ENCODE measurements at regions not wholly inside any gene's neighbourhood (a gene's known extent, or its start where the extent isn't known, plus 50 kb on each side); places are given as distances from the start of the nearest gene placed in this dataset.
"Not testable (repeated sequence)": the region's sequence is repeated elsewhere in the genome, so short reads cannot be mapped to it uniquely, and the experiment has no call there.

DNA sequence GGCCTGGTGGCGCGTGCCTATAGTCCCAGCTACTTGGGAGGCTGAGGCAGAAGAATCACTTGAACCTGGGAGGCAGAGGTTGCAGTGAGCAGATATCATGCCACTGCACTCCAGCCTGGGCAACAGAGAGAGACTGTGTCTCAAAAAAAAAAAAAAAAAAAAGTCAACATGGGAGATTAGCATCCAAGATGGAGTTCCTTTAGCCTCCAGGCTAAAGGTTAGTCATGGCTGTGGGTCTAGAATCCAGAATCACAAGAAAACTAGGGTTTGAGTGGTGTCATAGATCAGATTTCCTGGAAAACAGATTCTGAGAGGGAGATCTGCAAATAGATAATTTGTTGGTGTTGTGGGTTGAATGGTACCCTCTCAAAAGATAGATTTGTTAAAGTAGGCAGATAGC lies 117.2 kb downstream of the CD24 start:
- POLR2A ChIA-PET: interaction anchor here (0.6 to 2.1 kb wide), 2 partner anchors 40 to 62 kb away, joined by 3 to 4 read pairs; no protein-coding TSS in a partner anchor
- TF ChIP-seq, protein P1, sequence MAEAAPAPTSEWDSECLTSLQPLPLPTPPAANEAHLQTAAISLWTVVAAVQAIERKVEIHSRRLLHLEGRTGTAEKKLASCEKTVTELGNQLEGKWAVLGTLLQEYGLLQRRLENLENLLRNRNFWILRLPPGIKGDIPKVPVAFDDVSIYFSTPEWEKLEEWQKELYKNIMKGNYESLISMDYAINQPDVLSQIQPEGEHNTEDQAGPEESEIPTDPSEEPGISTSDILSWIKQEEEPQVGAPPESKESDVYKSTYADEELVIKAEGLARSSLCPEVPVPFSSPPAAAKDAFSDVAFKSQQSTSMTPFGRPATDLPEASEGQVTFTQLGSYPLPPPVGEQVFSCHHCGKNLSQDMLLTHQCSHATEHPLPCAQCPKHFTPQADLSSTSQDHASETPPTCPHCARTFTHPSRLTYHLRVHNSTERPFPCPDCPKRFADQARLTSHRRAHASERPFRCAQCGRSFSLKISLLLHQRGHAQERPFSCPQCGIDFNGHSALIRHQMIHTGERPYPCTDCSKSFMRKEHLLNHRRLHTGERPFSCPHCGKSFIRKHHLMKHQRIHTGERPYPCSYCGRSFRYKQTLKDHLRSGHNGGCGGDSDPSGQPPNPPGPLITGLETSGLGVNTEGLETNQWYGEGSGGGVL (CRISPR knock-in tag; IDR thresholded peaks at IDR 0.05): 0 out of 2 replicates have a peak, but pooled peaks have one; percentile 58
- TF ChIP-seq KLF13 (tag; IDR thresholded peaks at IDR 0.05; ENCODE audit: borderline replicate concordance, low read depth): 0 out of 2 replicates have a peak, but pooled peaks have one; percentile 16
- TF ChIP-seq, protein P2, sequence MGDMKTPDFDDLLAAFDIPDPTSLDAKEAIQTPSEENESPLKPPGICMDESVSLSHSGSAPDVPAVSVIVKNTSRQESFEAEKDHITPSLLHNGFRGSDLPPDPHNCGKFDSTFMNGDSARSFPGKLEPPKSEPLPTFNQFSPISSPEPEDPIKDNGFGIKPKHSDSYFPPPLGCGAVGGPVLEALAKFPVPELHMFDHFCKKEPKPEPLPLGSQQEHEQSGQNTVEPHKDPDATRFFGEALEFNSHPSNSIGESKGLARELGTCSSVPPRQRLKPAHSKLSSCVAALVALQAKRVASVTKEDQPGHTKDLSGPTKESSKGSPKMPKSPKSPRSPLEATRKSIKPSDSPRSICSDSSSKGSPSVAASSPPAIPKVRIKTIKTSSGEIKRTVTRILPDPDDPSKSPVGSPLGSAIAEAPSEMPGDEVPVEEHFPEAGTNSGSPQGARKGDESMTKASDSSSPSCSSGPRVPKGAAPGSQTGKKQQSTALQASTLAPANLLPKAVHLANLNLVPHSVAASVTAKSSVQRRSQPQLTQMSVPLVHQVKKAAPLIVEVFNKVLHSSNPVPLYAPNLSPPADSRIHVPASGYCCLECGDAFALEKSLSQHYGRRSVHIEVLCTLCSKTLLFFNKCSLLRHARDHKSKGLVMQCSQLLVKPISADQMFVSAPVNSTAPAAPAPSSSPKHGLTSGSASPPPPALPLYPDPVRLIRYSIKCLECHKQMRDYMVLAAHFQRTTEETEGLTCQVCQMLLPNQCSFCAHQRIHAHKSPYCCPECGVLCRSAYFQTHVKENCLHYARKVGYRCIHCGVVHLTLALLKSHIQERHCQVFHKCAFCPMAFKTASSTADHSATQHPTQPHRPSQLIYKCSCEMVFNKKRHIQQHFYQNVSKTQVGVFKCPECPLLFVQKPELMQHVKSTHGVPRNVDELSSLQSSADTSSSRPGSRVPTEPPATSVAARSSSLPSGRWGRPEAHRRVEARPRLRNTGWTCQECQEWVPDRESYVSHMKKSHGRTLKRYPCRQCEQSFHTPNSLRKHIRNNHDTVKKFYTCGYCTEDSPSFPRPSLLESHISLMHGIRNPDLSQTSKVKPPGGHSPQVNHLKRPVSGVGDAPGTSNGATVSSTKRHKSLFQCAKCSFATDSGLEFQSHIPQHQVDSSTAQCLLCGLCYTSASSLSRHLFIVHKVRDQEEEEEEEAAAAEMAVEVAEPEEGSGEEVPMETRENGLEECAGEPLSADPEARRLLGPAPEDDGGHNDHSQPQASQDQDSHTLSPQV (IDR thresholded peaks at IDR 0.05): peak; percentile 92
- peak; percentile 26; the same call in 1 of the 2 replicates for TF ChIP-seq ZNF644 (tag; IDR thresholded peaks at IDR 0.05; ENCODE audit: low read depth)
- peak; percentile 51; the same call in 1 of the 2 replicates for TF ChIP-seq TCFL5 (CRISPR knock-in tag; conservative IDR thresholded peaks at IDR 0.05)
- TF ChIP-seq ETS2 (tag; IDR thresholded peaks at IDR 0.05; ENCODE audit: borderline replicate concordance, poor library complexity, severe bottlenecking): peak; percentile 63
- TF ChIP-seq SMAD4 (CRISPR knock-in tag; conservative IDR thresholded peaks at IDR 0.05): peak; percentile 96
- TF ChIP-seq KLF6 (CRISPR knock-in tag; IDR thresholded peaks at IDR 0.05; ENCODE audit: borderline replicate concordance): peak; percentile 93
- TF ChIP-seq, protein P3, sequence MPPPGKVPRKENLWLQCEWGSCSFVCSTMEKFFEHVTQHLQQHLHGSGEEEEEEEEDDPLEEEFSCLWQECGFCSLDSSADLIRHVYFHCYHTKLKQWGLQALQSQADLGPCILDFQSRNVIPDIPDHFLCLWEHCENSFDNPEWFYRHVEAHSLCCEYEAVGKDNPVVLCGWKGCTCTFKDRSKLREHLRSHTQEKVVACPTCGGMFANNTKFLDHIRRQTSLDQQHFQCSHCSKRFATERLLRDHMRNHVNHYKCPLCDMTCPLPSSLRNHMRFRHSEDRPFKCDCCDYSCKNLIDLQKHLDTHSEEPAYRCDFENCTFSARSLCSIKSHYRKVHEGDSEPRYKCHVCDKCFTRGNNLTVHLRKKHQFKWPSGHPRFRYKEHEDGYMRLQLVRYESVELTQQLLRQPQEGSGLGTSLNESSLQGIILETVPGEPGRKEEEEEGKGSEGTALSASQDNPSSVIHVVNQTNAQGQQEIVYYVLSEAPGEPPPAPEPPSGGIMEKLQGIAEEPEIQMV (tag; conservative IDR thresholded peaks at IDR 0.05; ENCODE audit: low read depth): peak; percentile 78
- peak; percentile 66; the same call in 1 of the 2 replicates for TF ChIP-seq PPARD (CRISPR knock-in tag; IDR thresholded peaks at IDR 0.05)
- TF ChIP-seq, protein P4, sequence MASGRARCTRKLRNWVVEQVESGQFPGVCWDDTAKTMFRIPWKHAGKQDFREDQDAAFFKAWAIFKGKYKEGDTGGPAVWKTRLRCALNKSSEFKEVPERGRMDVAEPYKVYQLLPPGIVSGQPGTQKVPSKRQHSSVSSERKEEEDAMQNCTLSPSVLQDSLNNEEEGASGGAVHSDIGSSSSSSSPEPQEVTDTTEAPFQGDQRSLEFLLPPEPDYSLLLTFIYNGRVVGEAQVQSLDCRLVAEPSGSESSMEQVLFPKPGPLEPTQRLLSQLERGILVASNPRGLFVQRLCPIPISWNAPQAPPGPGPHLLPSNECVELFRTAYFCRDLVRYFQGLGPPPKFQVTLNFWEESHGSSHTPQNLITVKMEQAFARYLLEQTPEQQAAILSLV (tag; IDR thresholded peaks at IDR 0.05): peak; percentile 53; the same call in 1 of the 2 replicates
- TF ChIP-seq GTF2A2 (tag; IDR thresholded peaks at IDR 0.05): peak; percentile 77
- peak; percentile 77 for TF ChIP-seq TAF7 (tag; IDR thresholded peaks at IDR 0.05)

More for the DNA sequence above, 117.2 kb downstream of the CD24 start:
- H3K27me3 ChIP-seq (ENCODE audit: control insufficient read depth in 2 of 2, insufficient read depth in 2 of 2, low read length in 2 of 2); DNase-seq (ENCODE audit: extremely low read depth in 1 of 4, low spot score in 3 of 4); BruUV-seq (replicated peaks); H3K9ac ChIP-seq (ENCODE audit: insufficient read depth in 1 of 2, low read depth in 2 of 2, low read length in 2 of 2); H3K4me3 ChIP-seq; CTCF ChIA-PET (ENCODE audit: low intra/inter-chr PET ratio); in situ Hi-C loops (cut with MboI); H3K36me3 ChIP-seq (ENCODE audit: control insufficient read depth, insufficient read depth, low read length); FAIRE-seq; H3K9me1 ChIP-seq (ENCODE audit: control insufficient read depth, insufficient read depth, low read length); H3K4me2 ChIP-seq (ENCODE audit: insufficient read depth, low read length); H3K79me2 ChIP-seq (ENCODE audit: control insufficient read depth, insufficient read depth, low read length); ATAC-seq; H4K20me1 ChIP-seq (replicated peaks; ENCODE audit: control insufficient read depth, insufficient read depth, low read length): not testable (repeated sequence)
- intact Hi-C loops (cut with micrococcal nuclease): loop anchor here (10.0 kb wide), 1 partner anchor 103 kb away; no protein-coding TSS in a partner anchor
- H3K9me3 ChIP-seq (replicated peaks; ENCODE audit: control insufficient read depth, insufficient read depth, low read depth, low read length): peaks cover 24% of the 10 kb centered on the region
- H2AFZ ChIP-seq (ENCODE audit: low read depth, low read length): peak overlapping the region; percentile 73
- H3K4me1 ChIP-seq (replicated peaks in 1 of 2; ENCODE audit: control insufficient read depth in 2 of 2, insufficient read depth in 2 of 2, low read length in 2 of 2): peaks cover 0 to 30% of the 10 kb centered on the region in 2 experiments; a peak in 4 of 5 replicates
- peak overlapping the region; percentile 80; the same call in 1 of the 3 replicates for H3K27ac ChIP-seq (ENCODE audit: extremely low read depth, low read depth, low read length)
- WGBS (ENCODE audit: insufficient coverage, low coverage, missing lambda C conversion rate): no CpG with 5 or more reads among the region's 2 CpGs

All from K562 (cell line).